ENCODE measurements at regions not wholly inside any gene's neighbourhood (a gene's known extent, or its start where the extent isn't known, plus 50 kb on each side); places are given as distances from the start of the nearest gene placed in this dataset.

- no peak for TF ChIP-seq CSRNP3 (CRISPR knock-in tag; IDR thresholded peaks at IDR 0.05)
- no peak for TF ChIP-seq ESRRG (CRISPR knock-in tag; IDR thresholded peaks at IDR 0.05)
- TF ChIP-seq BACH2 (CRISPR knock-in tag; IDR thresholded peaks at IDR 0.05; ENCODE audit: borderline replicate concordance) = no peak
- TF ChIP-seq GLIS3 (CRISPR knock-in tag; IDR thresholded peaks at IDR 0.05) = no peak
- TF ChIP-seq RARB (CRISPR knock-in tag; IDR thresholded peaks at IDR 0.05) = no peak
Observed at GRCh38 chr7:84387595-84387994, 193.0 kb upstream of the SEMA3A start (continued).

- peak; percentile 33; the same call in 1 of the 3 replicates for ATAC-seq
- TF ChIP-seq SNAI2 (CRISPR knock-in tag; IDR thresholded peaks at IDR 0.05) (no peak), ZNF8 (CRISPR knock-in tag; IDR thresholded peaks at IDR 0.05) (no peak), CSDC2 (CRISPR knock-in tag; IDR thresholded peaks at IDR 0.05) (no peak), ARNTL (CRISPR knock-in tag; IDR thresholded peaks at IDR 0.05; ENCODE audit: borderline replicate concordance, low read depth) (no peak), OSR1 (CRISPR knock-in tag; IDR thresholded peaks at IDR 0.05) (no peak), TOX (CRISPR knock-in tag; IDR thresholded peaks at IDR 0.05; ENCODE audit: borderline replicate concordance) (no peak), POU6F1 (CRISPR knock-in tag; IDR thresholded peaks at IDR 0.05; ENCODE audit: borderline replicate concordance, low read depth) (no peak), ZNF70 (CRISPR knock-in tag; IDR thresholded peaks at IDR 0.05) (no peak), ZFP30 (CRISPR knock-in tag; IDR thresholded peaks at IDR 0.05) (no peak), RARB (CRISPR knock-in tag; IDR thresholded peaks at IDR 0.05) (no peak), GLIS3 (CRISPR knock-in tag; IDR thresholded peaks at IDR 0.05) (no peak), BACH2 (CRISPR knock-in tag; IDR thresholded peaks at IDR 0.05; ENCODE audit: borderline replicate concordance) (no peak), ESRRG (CRISPR knock-in tag; IDR thresholded peaks at IDR 0.05) (no peak), PATZ1 (CRISPR knock-in tag; IDR thresholded peaks at IDR 0.05; ENCODE audit: borderline replicate concordance) (no peak), CSRNP3 (CRISPR knock-in tag; IDR thresholded peaks at IDR 0.05) (no peak), TSHZ2 (CRISPR knock-in tag; IDR thresholded peaks at IDR 0.05) (no peak), TCF4 (CRISPR knock-in tag; IDR thresholded peaks at IDR 0.05; ENCODE audit: borderline replicate concordance) (no peak)
Observed at GRCh38 chr7:84384417-84384816, 189.8 kb upstream of the SEMA3A start.

GRCh38 chr7:84379446-84379845 lies 184.9 kb upstream of the SEMA3A start:
- ATAC-seq = no peak
- no peak for TF ChIP-seq CSDC2 (CRISPR knock-in tag; IDR thresholded peaks at IDR 0.05)
- TF ChIP-seq GLIS3 (CRISPR knock-in tag; IDR thresholded peaks at IDR 0.05) = no peak
- TF ChIP-seq CREB5 (CRISPR knock-in tag; IDR thresholded peaks at IDR 0.05; ENCODE audit: low read depth) = no peak
- no peak for TF ChIP-seq TSHZ2 (CRISPR knock-in tag; IDR thresholded peaks at IDR 0.05)
- TF ChIP-seq PATZ1 (CRISPR knock-in tag; IDR thresholded peaks at IDR 0.05; ENCODE audit: borderline replicate concordance) = no peak
